H1 (cell line): ENCODE measurements at regions not wholly inside any gene's neighbourhood (a gene's known extent, or its start where the extent isn't known, plus 50 kb on each side); places are given as distances from the start of the nearest gene placed in this dataset.
A peak's percentile ranks its signal among the peaks of the same experiment; 100 is the strongest.

Experiments
- CTCF ChIA-PET: fragments of 300-600 bp; sonication (Branson Sonifier 250); formaldehyde crosslinking; loops from one replicate; lab custom pipeline; 2021; ENCODE audit not compliant: partially characterized antibody; lab: Charles Lee
- POLR2A ChIA-PET: fragments of 300-600 bp; sonication (Branson Sonifier 250); formaldehyde crosslinking; loops from one replicate; lab custom pipeline; 2021; ENCODE audit warnings: inconsistent platforms; ENCODE audit not compliant: partially characterized antibody; lab: Charles Lee
- DNase-seq, 2 experiments: peaks; one replicate each; pipeline versions ENCODE4 v3.0.0 to v3.0.0-alpha.2; 2010 to 2022; ENCODE audit warnings: low spot score in 2 of 2, low read depth in 1 of 2, mixed read lengths in 1 of 2
- FAIRE-seq: peaks from 2 replicates; lab custom pipeline; 2011; peaks lifted over from hg19 to GRCh38; lab: Jason Lieb, UNC
- H2AFZ ChIP-seq: 2 replicates; pipeline ENCODE4 v1.8.1; 2012; ENCODE audit warnings: low read length, inconsistent platforms
- H2AK5ac ChIP-seq: 2 replicates; pipeline ENCODE4 v1.6.1; 2013; ENCODE audit warnings: low read depth, low read length
- H2BK120ac ChIP-seq: replicated peaks from 2 replicates; pipeline ENCODE3; 2013; ENCODE audit warnings: low read depth, low read length, inconsistent platforms
- H2BK12ac ChIP-seq: 2 replicates; pipeline ENCODE4 v1.6.1; 2013; ENCODE audit warnings: low read depth, low read length
- H2BK15ac ChIP-seq: 2 replicates; pipeline ENCODE4 v1.6.1; 2013; ENCODE audit warnings: low read length
- H2BK20ac ChIP-seq: 2 replicates; pipeline ENCODE4 v1.6.1; 2013; ENCODE audit warnings: low read length
- H2BK5ac ChIP-seq: 2 replicates; pipeline ENCODE4 v1.6.1; 2013; ENCODE audit warnings: low read depth, low read length
- H3K14ac ChIP-seq: 2 replicates; pipeline ENCODE4 v1.6.1; 2013; ENCODE audit warnings: inconsistent platforms; ENCODE audit not compliant: insufficient read length
- H3K18ac ChIP-seq: 2 replicates; pipeline ENCODE4 v1.6.1; 2013; ENCODE audit warnings: low read length; ENCODE audit errors: extremely low read depth
- H3K23ac ChIP-seq: 2 replicates; pipeline ENCODE4 v1.6.1; 2013; ENCODE audit warnings: inconsistent platforms; ENCODE audit not compliant: insufficient read length
- H3K23me2 ChIP-seq: 2 replicates; pipeline ENCODE4 v1.6.1; 2013; ENCODE audit warnings: low read depth, low read length
- H3K27ac ChIP-seq: 2 replicates; pipeline ENCODE4 v1.6.1; 2011; ENCODE audit warnings: low read depth, low read length, inconsistent platforms
- H3K27me3 ChIP-seq, 4 experiments: replicated peaks in 1 of 4; 1 replicate in 1 of 4; 2 replicates in 3 of 4; pipeline versions ENCODE4 v1.6.1 to v1.8.1; 2011 to 2013; ENCODE audit warnings: low read length in 3 of 4, mild to moderate bottlenecking in 3 of 4, inconsistent platforms in 2 of 4, mixed read lengths in 2 of 4, moderate library complexity in 1 of 4; ENCODE audit not compliant: control insufficient read depth in 3 of 4, insufficient read depth in 3 of 4; ENCODE audit errors: extremely low read depth in 1 of 4
- H3K36me3 ChIP-seq, 4 experiments: 2 replicates each; pipeline versions ENCODE4 v1.6.1 to v1.8.1; 2011 to 2013; ENCODE audit warnings: mild to moderate bottlenecking in 4 of 4, low read length in 3 of 4, moderate library complexity in 2 of 4, control low read depth in 1 of 4, inconsistent platforms in 1 of 4; ENCODE audit not compliant: insufficient read depth in 4 of 4, control insufficient read depth in 2 of 4
- H3K4ac ChIP-seq: replicated peaks from 2 replicates; pipeline ENCODE3; 2013; ENCODE audit warnings: low read length, low read depth, mixed read lengths, inconsistent platforms; ENCODE audit not compliant: insufficient read length
- H3K4me1 ChIP-seq, 4 experiments: replicated peaks in 1 of 4; 1 replicate in 1 of 4; 2 replicates in 3 of 4; pipeline versions ENCODE4 v1.6.1 to v1.8.1; 2011 to 2013; ENCODE audit warnings: low read length in 3 of 4, inconsistent platforms in 2 of 4, mixed read lengths in 1 of 4; ENCODE audit not compliant: insufficient read depth in 4 of 4, control insufficient read depth in 3 of 4
- H3K4me2 ChIP-seq, 2 experiments: 2 replicates each; pipeline versions ENCODE4 v1.6.1 to v1.8.1; 2011 to 2013; ENCODE audit warnings: low read depth in 2 of 2, low read length in 2 of 2, control low read depth in 1 of 2, inconsistent platforms in 1 of 2, mild to moderate bottlenecking in 1 of 2; ENCODE audit not compliant: insufficient read depth in 1 of 2
- H3K4me3 ChIP-seq, 4 experiments: fragments of 200-600, 300-600 bp in 1 of 4; sonication (generic), shearing (Covaris generic), sonication (Bioruptor Twin) in 1 of 4; 2 replicates each; pipeline versions ENCODE4 v1.5.1 to v1.8.1; 2011 to 2016; ENCODE audit warnings: low read length in 4 of 4, low read depth in 3 of 4, control low read depth in 2 of 4, inconsistent platforms in 2 of 4, mild to moderate bottlenecking in 2 of 4, mixed read lengths in 1 of 4, moderate library complexity in 1 of 4; ENCODE audit not compliant: insufficient read depth in 2 of 4; ENCODE audit errors: extremely low read depth in 1 of 4
- H3K56ac ChIP-seq: replicated peaks from 2 replicates; pipeline ENCODE3; 2013; ENCODE audit warnings: low read depth, mild to moderate bottlenecking, mixed read lengths, low read length, inconsistent platforms; ENCODE audit not compliant: insufficient read length
- H3K79me1 ChIP-seq: 2 replicates; pipeline ENCODE4 v1.6.1; 2013; ENCODE audit warnings: low read depth, low read length, control low read depth
- H3K79me2 ChIP-seq, 2 experiments: 2 replicates each; pipeline versions ENCODE4 v1.6.1 to v1.8.1; 2012 to 2013; ENCODE audit warnings: low read length in 2 of 2, mild to moderate bottlenecking in 2 of 2, inconsistent platforms in 1 of 2; ENCODE audit not compliant: insufficient read depth in 2 of 2, control insufficient read depth in 1 of 2
- H3K9ac ChIP-seq, 4 experiments: replicated peaks in 1 of 4; 1 replicate in 1 of 4; 2 replicates in 3 of 4; pipeline versions ENCODE4 v1.6.1 to v1.8.1; 2011 to 2013; ENCODE audit warnings: low read depth in 3 of 4, low read length in 3 of 4, control low read depth in 2 of 4, mild to moderate bottlenecking in 2 of 4, moderate library complexity in 2 of 4, inconsistent platforms in 1 of 4; ENCODE audit errors: extremely low read depth in 1 of 4
- H3K9me3 ChIP-seq, 2 experiments: 2 replicates each; pipeline versions ENCODE4 v1.6.1 to v1.8.1; 2012 to 2013; ENCODE audit warnings: mild to moderate bottlenecking in 2 of 2, moderate library complexity in 2 of 2, control low read depth in 1 of 2, inconsistent platforms in 1 of 2, low read depth in 1 of 2, low read length in 1 of 2, mixed read lengths in 1 of 2; ENCODE audit not compliant: insufficient read depth in 2 of 2
- H4K20me1 ChIP-seq, 2 experiments: replicated peaks in 1 of 2; 2 replicates each; pipeline versions ENCODE3 to v1.8.1; 2011 to 2013; ENCODE audit warnings: inconsistent platforms in 2 of 2, low read length in 2 of 2, mild to moderate bottlenecking in 1 of 2; ENCODE audit not compliant: insufficient read depth in 2 of 2, control insufficient read depth in 1 of 2
- H4K5ac ChIP-seq: 2 replicates; pipeline ENCODE4 v1.6.1; 2013; ENCODE audit warnings: low read length, low read depth, mixed read lengths, inconsistent platforms; ENCODE audit not compliant: insufficient read length
- H4K8ac ChIP-seq: 2 replicates; pipeline ENCODE4 v1.8.0; 2013; ENCODE audit warnings: mild to moderate bottlenecking, moderate library complexity, low read length, inconsistent platforms; ENCODE audit not compliant: insufficient read depth; ENCODE audit errors: extremely low read depth
- H4K91ac ChIP-seq: replicated peaks from 2 replicates; pipeline ENCODE3; 2013; ENCODE audit warnings: low read length, mixed read lengths, inconsistent platforms; ENCODE audit not compliant: insufficient read length
- GABPA ChIP-seq: IDR thresholded peaks from 2 replicates; pipeline ENCODE4 v1.6.1; 2011; ENCODE audit warnings: mild to moderate bottlenecking, low read length, moderate library complexity, borderline replicate concordance; ENCODE audit not compliant: insufficient read depth
- JUND ChIP-seq: IDR thresholded peaks from 2 replicates; pipeline ENCODE4 v1.6.1; 2011; ENCODE audit warnings: mild to moderate bottlenecking, improper control_type of control experiment, low read length
- WGBS, 2 experiments: shearing (Covaris generic) in 1 of 2; methylation state at CpG; one replicate each; pipeline versions ENCODE4 v1.1.6 to v1.1.7; 2013 to 2015; ENCODE audit warnings: low lambda C conversion rate in 2 of 2, mixed read lengths in 2 of 2, inconsistent platforms in 1 of 2, low coverage in 1 of 2, missing lambda C conversion rate in 1 of 2; ENCODE audit not compliant: insufficient replicate concordance in 2 of 2, insufficient coverage in 1 of 2, insufficient read length in 1 of 2; ENCODE audit errors: extremely low coverage in 1 of 2, missing lambda C conversion rate in 1 of 2; 5-methylcytosine and 5-hydroxymethylcytosine counted together

DNA sequence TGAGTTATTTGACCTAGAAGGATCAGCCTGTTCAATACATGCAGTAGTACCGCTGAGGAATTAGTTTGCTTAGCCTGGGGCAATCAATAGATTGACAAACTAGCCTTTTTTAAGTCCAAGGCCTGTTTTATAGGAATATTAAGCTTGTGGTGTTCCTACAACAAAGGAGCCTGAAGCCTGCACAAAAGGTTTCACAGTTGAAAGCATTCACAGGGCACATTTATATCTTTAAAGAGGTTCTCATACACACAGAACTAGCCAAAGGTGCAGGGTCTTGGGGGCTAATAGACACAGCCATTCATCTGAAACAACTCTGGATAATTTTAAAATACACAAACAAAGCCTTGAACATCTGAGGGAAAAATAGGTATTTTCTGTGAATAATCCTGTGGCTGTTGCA is 160.3 kb downstream of the RPS29 start:
- Histone ChIP-seq H3K4me1 (no peaks in the 10 kb centered on the region), H2BK15ac (no peak overlapping the region), H3K79me2 (no peaks in the 10 kb centered on the region), H4K20me1 (no peaks in the 10 kb centered on the region), H2AFZ (no peak overlapping the region), H3K9me3 (no peaks in the 10 kb centered on the region), H3K23me2 (no peaks in the 10 kb centered on the region), H3K4me2 (no peak overlapping the region), H4K8ac (no peak overlapping the region), H3K27me3 (no peaks in the 10 kb centered on the region), H3K27ac (no peak overlapping the region), H2BK5ac (no peak overlapping the region), H3K18ac (no peak overlapping the region), H4K91ac (no peak overlapping the region)
- peak; percentile 24 for FAIRE-seq
- TF ChIP-seq GABPA (no peak), JUND (no peak)
- TF ChIP-seq, all 59 proteins: peak for 0
- no peak overlapping the region for H3K9ac ChIP-seq
- H2BK120ac ChIP-seq = no peak overlapping the region
- no peaks in the 10 kb centered on the region for H3K79me1 ChIP-seq
- 92% methylated on average over 1 of the region's 1 CpG; no CpG with 5 or more reads in 1 of the 2 experiments for WGBS, 2 experiments
- H3K23ac ChIP-seq = no peak overlapping the region
- no peak overlapping the region for H2AK5ac ChIP-seq
- CTCF ChIA-PET = interaction anchor here (1.2 to 1.7 kb wide), 2 partner anchors 33 to 35 kb away, joined by 3 to 6 read pairs; no protein-coding TSS in a partner anchor
- H3K56ac ChIP-seq = no peak overlapping the region
- no peak overlapping the region for H4K5ac ChIP-seq
- H3K4ac ChIP-seq = no peak overlapping the region
- H2BK20ac ChIP-seq = no peak overlapping the region
- no peak overlapping the region for H3K4me3 ChIP-seq
- no peak for DNase-seq
- no peaks in the 10 kb centered on the region for H3K36me3 ChIP-seq
- no peak overlapping the region for H3K14ac ChIP-seq
- POLR2A ChIA-PET = interaction anchor here (1.2 kb wide), 1 partner anchor 160 kb away, joined by 3 read pairs; the partner anchor contains the start of gene RPS29
- H2BK12ac ChIP-seq = no peak overlapping the region
